ENCODE measurements at regions not wholly inside any gene's neighbourhood (a gene's known extent, or its start where the extent isn't known, plus 50 kb on each side); places are given as distances from the start of the nearest gene placed in this dataset.

GRCh38 chr11:128398517-128399250 is 188.7 kb downstream of the ETS1 start:
- TF ChIP-seq CTCF (IDR thresholded peaks at IDR 0.05) (no peak), POLR2A (IDR thresholded peaks at IDR 0.05) (no peak)
